HG02678 (cell line): ENCODE measurements at regions not wholly inside any gene's neighbourhood (a gene's known extent, or its start where the extent isn't known, plus 50 kb on each side); places are given as distances from the start of the nearest gene placed in this dataset.

Source experiments
- ATAC-seq: cut with Tn5 transposase; IDR thresholded peaks from one replicate; pipeline ENCODE4 v1.9.1; 2021; ENCODE audit warnings: mild to moderate bottlenecking, moderate library complexity; ENCODE audit not compliant: unreplicated experiment

DNA sequence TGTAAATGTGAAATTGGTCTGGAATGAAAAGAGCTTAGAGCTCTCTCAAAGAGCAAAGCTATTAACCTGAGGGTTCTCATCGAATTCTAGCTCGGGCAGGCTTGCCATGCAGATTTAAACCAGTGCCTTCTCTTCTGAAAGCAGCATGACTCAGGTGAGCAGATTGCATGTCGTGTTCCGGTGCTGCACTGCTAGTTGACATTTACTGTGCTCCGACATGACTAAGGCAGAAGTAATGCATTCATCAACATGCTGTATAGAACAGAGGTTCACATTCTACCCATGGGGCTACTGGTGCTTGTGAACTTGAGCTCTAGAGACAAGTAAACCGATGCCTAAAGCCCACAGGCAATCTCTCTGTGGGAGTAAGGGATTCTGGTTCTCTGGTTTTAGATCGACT, 947.7 kb downstream of the EFNB2 start:
- no peak for ATAC-seq

DNA sequence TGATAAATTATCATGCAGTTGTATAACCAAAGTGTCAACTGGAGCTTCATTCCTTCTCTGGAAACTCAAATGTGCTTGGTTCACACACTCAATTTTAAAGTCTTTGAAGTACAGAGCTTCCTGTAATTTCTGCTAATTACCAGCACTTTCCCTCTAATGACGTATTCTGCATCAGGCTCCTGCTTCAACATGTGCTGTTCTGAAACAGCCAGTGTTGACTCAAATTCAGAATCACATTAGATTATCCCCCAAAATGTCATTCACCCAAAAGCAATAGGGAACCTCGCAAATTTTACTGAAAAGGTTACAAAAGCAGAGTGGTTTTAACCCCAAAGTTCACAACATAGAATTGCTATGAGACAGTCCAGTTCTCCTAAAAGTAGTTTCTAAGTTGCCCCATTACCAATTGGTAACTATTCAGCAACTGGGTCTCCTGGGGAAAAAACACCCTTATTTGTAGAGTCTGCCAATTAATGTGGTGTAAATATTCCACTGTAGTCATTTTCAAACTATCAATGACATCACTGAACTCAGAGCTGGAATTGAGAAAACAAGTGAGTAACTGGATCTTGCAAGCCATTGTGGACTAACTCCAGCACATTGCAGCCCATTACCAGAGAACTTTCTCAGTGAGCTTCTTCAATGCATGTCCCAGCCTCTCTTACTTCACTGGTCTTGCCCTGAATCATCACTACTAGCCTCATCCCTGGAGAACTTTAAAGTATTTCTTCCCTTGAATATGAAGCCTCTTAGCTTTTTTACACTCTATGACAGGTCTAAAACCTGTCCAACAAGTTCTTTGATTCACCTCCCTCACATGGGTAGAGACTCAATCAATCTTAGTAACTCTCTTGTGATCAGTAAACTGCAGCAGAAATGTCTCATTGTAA, 955.4 kb downstream of the EFNB2 start:
- ATAC-seq: no peak

DNA sequence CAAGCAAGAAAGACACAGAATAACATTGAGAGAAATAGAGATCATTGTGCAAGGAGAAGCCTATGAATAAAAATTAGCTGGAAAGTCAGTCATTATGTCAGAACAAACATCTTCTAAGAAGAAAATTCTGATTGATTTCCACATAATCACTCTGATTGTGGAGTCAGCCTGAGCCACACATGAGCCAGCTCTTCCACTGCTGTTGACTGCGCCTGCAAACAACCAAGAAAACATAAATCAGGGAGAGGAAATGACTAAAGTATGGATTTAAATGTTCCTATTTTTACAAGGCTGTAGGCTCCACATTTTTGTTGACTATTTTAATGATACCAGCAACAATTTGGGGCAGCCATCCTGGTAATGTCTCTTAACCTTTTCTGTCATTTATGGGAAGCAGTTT, 962.3 kb downstream of the EFNB2 start:
- ATAC-seq: no peak

DNA sequence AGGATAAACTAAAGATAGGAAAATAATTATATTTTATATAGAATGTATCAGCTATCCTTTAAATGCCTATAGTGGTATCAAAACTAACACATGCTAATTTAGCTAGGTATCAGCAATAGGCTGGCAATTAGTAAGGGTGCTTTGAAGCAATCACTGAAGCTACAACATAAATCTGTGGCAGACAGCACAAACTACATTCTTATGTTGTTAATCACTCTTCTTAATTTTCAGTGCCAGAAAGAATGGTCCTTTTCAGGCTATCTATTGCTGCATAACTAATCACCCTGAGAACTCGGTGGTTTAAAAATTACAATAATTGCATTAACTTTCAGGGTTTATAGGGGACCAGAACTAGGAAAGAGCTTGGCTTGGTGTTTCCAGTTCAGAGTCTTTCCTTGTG, 963.1 kb downstream of the EFNB2 start:
- ATAC-seq: no peak

DNA sequence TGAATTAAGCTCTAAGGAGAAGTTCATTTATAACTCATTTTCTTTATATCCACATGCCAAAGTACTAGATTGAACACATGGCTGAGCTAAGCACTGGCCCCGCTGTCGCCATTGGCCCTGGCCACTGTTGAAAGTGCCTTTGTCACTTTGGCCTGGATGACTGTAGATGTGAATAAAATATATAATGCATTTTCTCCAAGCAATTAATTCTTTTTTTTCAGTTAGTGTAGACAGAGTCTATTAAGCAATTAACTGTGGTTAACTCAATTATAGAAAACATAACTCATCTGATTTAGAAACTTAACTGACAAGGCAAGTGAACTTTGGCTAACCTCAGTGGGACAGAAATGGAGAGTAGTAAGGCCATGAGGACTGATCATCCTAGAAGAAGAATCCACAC, 965.6 kb downstream of the EFNB2 start:
- no peak for ATAC-seq

DNA sequence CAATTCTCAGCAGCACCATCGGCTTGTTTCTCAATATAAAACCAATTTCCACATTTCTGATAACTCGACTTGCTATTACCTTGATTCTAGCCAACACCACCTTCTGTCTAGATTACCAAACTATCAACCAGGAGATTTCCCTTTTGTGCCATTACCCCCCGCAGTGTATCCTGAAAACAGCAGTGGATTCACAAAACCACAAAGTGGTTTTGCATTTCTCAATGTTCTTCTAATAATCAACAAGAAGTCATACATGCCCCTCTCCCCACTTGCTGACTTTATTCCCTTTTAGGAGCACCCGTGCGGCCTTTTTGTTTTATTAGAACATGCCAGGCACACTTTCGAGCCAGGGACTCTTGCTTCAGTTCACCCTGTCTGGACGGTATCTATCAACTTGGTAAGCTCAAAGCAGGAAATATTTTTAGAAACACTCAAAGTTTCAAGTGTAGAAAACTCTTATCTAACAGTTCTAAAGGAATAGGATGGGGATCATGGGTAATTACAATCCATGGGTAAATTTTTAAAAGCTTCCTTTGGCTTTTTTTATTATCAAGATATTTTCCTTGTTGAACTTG, 967.4 kb downstream of the EFNB2 start:
- ATAC-seq: no peak

DNA sequence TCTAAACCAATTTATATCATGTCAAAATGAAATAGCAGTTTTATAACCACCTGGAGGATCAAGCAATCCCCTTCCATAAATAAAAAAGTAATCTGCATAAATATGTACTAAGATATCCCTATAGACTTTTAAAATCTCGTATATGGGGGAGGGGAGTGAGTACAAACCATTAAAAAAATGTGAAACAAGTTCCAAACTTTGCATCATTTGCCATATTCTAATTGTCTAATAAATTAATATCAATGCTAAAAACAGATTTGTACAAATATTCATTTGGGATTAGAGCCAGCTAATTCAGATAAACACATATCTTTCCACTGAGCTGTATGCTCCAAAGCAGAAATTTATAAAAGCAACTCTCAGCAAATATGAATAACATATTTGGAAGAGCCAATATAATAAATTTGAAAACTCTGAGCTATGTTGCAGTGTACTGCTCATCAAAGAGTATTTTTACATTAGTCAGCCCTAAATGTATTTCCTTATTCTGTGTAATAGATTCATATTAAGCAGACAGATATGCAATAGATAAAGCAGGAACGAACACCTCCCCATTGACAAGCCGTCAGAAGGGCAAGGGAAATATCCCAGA, 970.2 kb downstream of the EFNB2 start:
- ATAC-seq: no peak

DNA sequence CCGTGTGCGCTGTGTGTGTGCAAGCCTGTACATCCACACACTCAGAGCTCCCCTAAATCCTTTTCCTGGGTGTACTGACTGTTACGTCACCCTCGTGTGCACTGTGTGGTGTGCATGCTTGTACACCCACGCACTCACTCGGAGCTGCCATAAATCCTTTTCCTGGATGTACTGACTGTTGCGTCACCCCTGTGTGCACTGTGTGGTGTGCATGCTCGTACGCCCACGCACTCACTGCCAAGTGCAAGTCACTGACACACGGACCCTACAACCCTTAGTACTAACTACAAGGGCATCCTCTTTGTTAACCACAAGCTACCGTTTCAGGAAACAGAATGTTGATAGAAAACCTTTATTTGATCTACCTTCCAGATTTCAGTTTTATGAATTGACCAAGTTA, 983.4 kb downstream of the EFNB2 start:
- no peak for ATAC-seq

DNA sequence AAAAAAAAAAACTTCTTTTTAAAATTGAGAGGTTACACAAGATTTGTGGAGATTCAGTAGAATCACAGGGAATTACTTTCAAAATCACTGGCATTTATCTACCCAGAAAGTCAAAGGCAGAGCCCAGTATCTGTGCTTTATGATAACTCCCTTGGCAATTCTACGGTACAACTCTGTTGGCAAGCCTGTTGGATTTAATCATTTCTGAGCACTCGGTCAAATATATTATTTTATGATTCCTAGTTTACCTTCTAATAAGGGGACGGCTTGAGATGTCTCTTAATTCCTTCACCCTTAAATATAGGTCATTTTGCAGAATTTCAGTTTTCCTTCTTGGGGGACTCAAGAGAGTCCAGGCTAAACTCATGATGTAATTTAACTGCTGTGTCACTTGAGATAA, 987.6 kb downstream of the EFNB2 start:
- ATAC-seq: no peak

DNA sequence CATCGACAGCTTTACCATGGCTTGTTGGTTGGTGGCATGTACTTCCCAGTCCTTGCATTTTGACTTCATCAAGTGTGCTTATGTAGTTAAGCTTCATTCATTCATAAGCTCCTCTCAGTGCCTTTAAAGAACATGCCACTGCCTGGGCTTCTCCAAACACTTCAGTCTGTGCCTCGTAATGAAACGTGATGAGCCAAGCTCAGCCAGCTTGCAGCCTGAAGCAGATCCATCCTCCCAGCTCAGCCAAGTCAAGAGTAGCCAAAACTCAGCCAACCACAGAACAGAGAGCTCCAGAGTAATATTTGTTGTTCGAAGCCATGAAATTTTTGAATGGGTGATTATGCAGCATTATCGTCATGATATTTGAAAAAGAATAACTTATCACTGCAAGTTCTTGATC, 989.7 kb downstream of the EFNB2 start:
- no peak for ATAC-seq

DNA sequence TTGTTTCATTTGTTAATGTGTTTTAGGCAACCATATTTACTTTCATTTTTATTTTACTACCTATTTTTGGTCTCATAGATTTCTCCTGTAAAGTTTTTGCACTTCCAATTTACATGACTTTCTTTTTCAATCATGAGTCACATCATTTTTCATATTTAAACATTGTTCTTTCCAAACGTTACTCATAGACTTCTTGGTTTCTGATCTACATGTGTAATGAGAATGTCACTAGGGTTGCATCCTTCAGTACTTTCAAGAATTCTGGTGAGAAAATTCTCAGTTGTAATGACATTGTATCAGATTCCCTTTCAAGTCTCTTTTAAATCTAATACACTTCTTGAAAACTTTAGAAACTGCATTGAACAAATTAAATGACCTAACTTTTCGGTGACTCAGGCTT, 991.7 kb downstream of the EFNB2 start:
- ATAC-seq: no peak

DNA sequence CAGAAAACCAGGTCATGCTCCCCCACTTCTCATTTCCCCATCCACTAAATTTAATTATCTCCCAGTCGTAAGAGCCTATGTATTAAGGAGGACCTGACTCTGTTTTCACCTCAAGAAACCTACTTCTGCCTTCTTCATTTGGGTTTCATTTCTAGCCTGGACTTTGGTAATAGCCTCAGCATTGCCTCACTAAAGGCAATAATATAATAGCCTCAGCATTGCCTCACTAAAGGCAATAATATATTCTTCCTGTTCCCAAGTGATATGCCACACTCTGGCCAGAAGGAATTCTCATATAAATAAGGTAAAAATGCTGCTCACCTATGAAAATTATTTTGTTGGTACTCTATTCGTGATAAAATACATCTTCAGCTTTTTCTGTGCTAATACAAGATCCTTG, 993.9 kb downstream of the EFNB2 start:
- ATAC-seq: no peak

DNA sequence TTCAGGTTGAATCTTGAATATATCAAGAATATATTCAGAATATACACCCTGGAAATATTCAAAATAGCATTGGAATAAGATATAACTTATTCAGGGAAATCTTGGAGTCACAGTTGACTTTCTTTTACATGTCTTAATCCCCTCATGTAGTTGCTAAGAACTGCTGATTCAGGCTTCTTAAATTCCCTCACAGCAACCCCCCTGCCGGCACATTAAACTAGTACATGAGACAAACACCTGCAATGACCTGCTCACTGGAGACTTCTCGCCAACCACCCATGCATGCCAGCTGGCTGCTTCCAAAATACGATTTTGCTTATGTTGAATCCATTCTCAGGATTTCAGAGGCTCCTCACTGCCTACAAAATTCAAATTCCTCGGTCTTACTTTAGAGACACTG, 997.1 kb downstream of the EFNB2 start:
- ATAC-seq: no peak

DNA sequence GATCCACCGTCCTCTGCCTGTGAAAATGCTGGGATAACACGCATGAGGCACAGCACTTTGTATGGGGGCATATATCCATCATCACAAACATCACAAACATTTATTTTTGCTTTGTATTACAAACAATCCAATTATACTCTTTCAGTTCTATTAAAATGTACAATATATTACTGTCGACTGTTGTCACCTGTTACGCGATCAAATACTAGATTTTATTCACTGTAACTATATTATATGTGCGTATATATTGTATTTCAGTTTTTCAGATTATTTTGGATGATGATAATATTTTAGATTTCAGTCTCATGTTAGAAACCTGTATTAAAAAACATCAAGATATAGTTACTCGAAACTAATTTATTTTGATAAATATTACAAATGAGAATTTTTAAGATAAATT, 998.3 kb downstream of the EFNB2 start:
- ATAC-seq: no peak

DNA sequence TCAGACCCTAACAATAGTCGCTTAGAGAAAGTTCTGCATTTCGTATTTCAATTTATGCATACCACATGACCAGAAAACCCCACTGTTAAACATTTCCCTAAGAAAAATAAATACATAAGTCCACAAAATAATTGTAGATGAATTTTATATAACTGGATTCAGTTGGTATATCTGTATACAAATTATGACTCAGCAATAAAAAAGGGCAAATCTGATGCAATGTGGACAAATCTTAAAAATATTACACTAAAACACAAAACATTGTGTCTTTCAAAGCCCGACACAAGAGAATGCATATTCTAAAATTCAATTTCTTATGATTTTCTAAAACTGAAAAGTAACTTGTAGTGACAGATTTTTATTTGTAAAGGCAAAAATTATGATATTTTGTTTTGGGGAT, 1005.0 kb downstream of the EFNB2 start:
- no peak for ATAC-seq

DNA sequence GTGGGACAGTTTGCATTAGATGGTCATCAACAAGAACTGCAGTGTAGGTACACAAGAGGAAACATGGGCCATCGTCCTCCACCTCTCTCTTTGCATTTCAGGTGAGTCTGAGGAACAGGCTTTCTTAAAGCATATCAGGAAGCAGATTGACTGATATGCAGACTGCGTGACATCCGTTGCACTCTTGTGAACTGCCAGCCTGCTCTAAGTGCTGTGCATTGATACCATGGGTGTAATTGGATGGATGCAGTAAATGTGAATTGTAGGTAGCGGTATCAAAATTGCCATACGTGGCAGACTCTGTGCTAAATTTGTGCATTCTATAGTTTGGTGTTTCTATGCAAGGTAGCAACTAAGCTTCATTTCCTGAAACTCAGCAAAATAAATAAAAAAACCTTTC, 1008.3 kb downstream of the EFNB2 start:
- ATAC-seq: no peak

DNA sequence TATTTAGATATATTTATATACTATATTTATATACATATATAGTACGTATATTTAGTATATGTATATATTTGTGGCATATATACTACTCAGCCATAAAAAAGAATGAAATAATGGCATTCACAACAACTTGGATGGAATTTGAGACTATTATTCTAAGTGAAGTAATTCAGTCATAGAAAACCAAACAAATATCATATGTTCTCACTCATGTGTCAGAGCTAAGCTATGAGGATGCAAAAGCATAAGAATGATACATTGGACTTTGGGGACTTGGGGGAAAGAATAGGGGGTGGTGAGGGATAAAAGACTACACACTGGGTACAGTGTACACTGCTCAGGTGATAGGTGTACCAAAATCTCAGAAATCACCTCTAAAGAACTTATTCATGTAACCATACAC, 1015.7 kb downstream of the EFNB2 start:
- no peak for ATAC-seq

DNA sequence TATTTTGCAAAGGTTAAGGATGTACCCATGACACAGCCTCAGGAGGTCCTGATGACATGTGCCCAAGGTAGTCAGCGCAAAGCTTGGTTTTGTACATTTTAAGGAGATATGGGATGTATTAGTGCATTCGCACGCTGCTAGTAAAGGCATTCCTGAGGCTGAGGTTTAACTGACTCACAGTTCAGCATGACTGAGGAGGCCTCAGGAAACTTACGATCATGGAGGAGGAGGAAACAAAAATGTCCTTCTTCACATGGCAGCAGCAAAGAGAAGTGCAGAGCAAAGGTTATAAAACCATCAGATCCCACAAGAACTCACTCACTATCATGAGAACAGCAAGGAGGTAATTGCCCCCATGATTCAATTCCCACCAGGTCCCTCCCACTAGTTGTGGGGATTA, 1017.4 kb downstream of the EFNB2 start:
- no peak for ATAC-seq

DNA sequence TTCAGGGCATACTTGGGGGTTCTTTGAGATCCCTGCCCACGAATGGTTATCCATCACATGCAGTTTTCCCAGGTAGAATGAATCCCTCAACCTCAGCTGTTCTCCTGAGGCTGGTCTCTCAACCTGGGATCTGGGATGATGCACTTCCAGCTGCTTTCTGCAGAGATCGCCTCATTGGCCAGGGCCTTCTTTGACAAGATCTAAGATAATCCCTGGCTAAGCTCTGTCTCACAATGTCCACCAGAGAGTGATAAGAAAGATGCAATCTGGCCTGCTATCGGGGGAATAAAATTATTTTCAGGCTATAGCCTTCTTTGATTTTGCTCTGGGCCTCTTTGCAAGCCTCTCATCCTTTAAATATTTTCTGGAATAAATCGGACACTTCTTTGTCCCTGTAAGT, 1021.1 kb downstream of the EFNB2 start:
- no peak for ATAC-seq

DNA sequence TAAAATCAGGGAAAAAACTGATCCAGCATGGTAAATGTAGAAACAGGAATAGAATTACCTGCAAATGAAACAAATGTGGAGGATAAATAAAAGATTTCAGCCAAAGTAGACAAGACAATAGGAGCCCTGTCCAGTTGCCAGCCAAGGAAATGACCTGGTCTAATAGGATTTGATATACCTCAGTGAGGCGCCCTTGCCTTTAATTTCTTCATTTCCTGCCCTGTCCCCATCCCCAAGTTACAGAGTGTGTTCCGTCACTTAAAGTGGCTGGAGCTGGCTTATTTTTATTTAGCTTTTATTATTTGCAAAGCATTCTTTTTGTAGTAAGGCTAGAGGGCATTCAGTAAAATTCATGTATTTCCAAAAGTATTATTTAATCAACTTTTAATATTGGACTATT, 1022.0 kb downstream of the EFNB2 start:
- no peak for ATAC-seq

DNA sequence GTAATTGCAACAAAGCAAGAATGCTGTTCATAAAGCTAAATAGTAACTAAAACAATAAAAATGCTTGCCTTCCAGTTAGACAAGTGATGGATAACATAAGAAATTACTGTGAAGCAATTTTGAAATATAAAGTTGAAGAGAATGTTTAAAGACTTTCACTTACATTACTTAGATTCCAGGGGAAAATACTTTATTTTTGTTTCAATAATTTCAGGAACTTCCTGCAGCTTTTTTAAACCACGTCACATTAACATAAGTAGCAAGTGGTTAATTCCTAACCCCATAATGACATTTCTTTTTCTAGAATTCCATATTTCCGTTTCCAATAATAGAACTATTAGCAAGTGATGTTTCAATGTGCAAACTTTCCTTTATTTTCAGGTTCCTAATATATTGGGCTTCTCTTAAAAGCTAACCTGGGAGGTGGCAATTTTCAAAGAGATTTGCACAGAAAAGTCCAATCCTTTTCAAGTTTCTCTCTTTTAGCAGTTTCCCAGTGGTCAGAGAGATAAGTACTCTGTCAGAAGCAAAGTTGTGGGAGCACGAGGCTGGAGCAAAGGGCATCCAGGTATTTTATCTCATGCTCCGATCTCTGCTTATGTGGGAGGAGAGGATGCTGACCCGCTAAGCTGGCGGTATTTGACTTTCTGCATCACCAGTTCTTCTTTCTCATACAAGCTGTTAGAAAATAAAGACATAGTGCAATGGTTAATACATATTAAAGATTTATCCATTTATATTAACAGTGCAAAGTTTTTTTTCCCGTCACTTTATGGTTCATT, 1025.3 kb downstream of the EFNB2 start:
- ATAC-seq: no peak

DNA sequence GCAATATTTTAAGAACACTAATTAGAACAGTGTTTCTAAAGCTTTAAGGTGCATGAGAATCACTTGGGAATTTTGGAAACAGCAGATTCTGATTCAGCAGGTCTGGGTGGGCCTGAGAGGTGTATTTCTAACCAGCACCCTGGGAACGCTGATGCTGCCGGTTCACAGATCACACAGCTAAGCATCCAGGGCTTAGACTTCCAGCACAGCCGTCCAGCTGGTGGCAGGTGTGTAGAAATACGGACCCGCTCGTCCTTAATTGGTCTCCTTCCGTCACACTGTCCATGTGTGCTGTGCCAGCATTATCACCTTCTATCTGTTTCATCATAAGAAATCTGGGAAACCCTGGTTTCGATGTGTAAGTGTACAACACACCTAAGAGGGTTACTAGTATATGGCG, 1029.0 kb downstream of the EFNB2 start:
- no peak for ATAC-seq
